Lower lobe of right lung (tissue), 2 donors: ENCODE measurements at regions not wholly inside any gene's neighbourhood (a gene's known extent, or its start where the extent isn't known, plus 50 kb on each side); places are given as distances from the start of the nearest gene placed in this dataset.

Source experiments
- ATAC-seq, 2 donors: fragments of 200-7000 bp; cut with Tn5 transposase; one replicate each; pipeline ENCODE4 v1.9.1; 2020 to 2022; ENCODE audit warnings: mild to moderate bottlenecking in 2 of 2, moderate library complexity in 2 of 2
- DNase-seq: peaks from one replicate; pipeline ENCODE4 v3.0.0-alpha.2; 2020
- H3K27ac ChIP-seq: fragments of 200-600 bp; one replicate; pipeline ENCODE4 v1.8.0; 2022
- H3K27me3 ChIP-seq: fragments of 200-600 bp; one replicate; pipeline ENCODE4 v1.8.0; 2022; ENCODE audit warnings: low read depth
- H3K36me3 ChIP-seq: fragments of 200-600 bp; one replicate; pipeline ENCODE4 v1.8.0; 2022; ENCODE audit warnings: mild to moderate bottlenecking
- H3K4me1 ChIP-seq: fragments of 200-600 bp; one replicate; pipeline ENCODE4 v1.8.0; 2022
- H3K4me3 ChIP-seq: fragments of 200-600 bp; one replicate; pipeline ENCODE4 v1.8.0; 2022; ENCODE audit warnings: mild to moderate bottlenecking
- H3K9me3 ChIP-seq: fragments of 200-600 bp; one replicate; pipeline ENCODE4 v1.8.0; 2022
- CTCF ChIP-seq: fragments of 200-600 bp; IDR thresholded peaks from one replicate; pipeline ENCODE4 v1.8.0; 2022; ENCODE audit warnings: antibody characterized with exemption, mild to moderate bottlenecking
- intact Hi-C: fragments of 100-400 bp; cut with DNase I; formaldehyde crosslinking; loops from one replicate; pipeline ENCODE4 v1.11.0; 2022
- donor health status: DM: no; HTN: yes; CAD: no; lungs with severe emphysema.

- TF ChIP-seq CTCF = no peak
- Histone ChIP-seq H3K4me3 (no peak overlapping the region), H3K27ac (no peak overlapping the region), H3K27me3 (no peaks in the 10 kb centered on the region), H3K9me3 (no peaks in the 10 kb centered on the region), H3K36me3 (no peaks in the 10 kb centered on the region), H3K4me1 (no peaks in the 10 kb centered on the region)
- intact Hi-C loops = no loop called here
- no peak for ATAC-seq
- DNase-seq = no peak
Measured at GRCh38 chr3:102979191-102979590, 544.4 kb downstream of the ZPLD1 start.

GRCh38 chr3:102979682-102980354 is 545.0 kb downstream of the ZPLD1 start:
- Histone ChIP-seq H3K27me3 (no peaks in the 10 kb centered on the region), H3K9me3 (no peaks in the 10 kb centered on the region), H3K4me1 (no peaks in the 10 kb centered on the region), H3K4me3 (no peak overlapping the region), H3K27ac (no peak overlapping the region), H3K36me3 (no peaks in the 10 kb centered on the region)
- ATAC-seq = peak; percentile 75 to 85
- no peak for TF ChIP-seq CTCF
- intact Hi-C loops = no loop called here
- DNase-seq = no peak

- no peak for TF ChIP-seq CTCF
- Histone ChIP-seq H3K36me3 (no peaks in the 10 kb centered on the region), H3K4me1 (no peaks in the 10 kb centered on the region), H3K27me3 (no peaks in the 10 kb centered on the region), H3K27ac (no peak overlapping the region), H3K9me3 (no peaks in the 10 kb centered on the region), H3K4me3 (no peak overlapping the region)
- ATAC-seq (no peak), DNase-seq (no peak)
- intact Hi-C loops = no loop called here
Measured at GRCh38 chr3:102980355-102980696, 545.5 kb downstream of the ZPLD1 start.

GRCh38 chr3:103002425-103003176 is 567.8 kb downstream of the ZPLD1 start:
- DNase-seq = no peak
- Histone ChIP-seq H3K36me3 (no peaks in the 10 kb centered on the region), H3K27me3 (no peaks in the 10 kb centered on the region), H3K4me3 (no peak overlapping the region), H3K9me3 (no peaks in the 10 kb centered on the region), H3K27ac (no peak overlapping the region), H3K4me1 (no peaks in the 10 kb centered on the region)
- TF ChIP-seq CTCF = no peak
- intact Hi-C loops = no loop called here
- ATAC-seq = no peak

- ATAC-seq (no peak), DNase-seq (no peak)
- no peak for TF ChIP-seq CTCF
- no peaks in the 10 kb centered on the region for H3K4me1 ChIP-seq
- H3K27ac ChIP-seq = no peak overlapping the region
- no peak overlapping the region for H3K4me3 ChIP-seq
- H3K9me3 ChIP-seq = no peaks in the 10 kb centered on the region
- H3K36me3 ChIP-seq = no peaks in the 10 kb centered on the region
- intact Hi-C loops = no loop called here
- H3K27me3 ChIP-seq = no peaks in the 10 kb centered on the region
Measured at GRCh38 chr3:103006526-103007183, 571.8 kb downstream of the ZPLD1 start.
